Fibroblast of the aortic adventitia (primary cell): ENCODE measurements at regions not wholly inside any gene's neighbourhood (a gene's known extent, or its start where the extent isn't known, plus 50 kb on each side); places are given as distances from the start of the nearest gene placed in this dataset.

Source experiments
- DNase-seq: peaks from one replicate; pipeline ENCODE4 v3.0.0-alpha.2; 2010; ENCODE audit warnings: low read depth
- H3K4me3 ChIP-seq: 2 replicates; pipeline ENCODE4 v1.5.1; 2011; ENCODE audit warnings: low read depth, mild to moderate bottlenecking, control low read depth, low read length, moderate library complexity
- TF ChIP-seq, protein P1 (sequence below): IDR thresholded peaks from 2 replicates; pipeline ENCODE4 v1.5.1; 2011; ENCODE audit warnings: mild to moderate bottlenecking, low read length, control low read depth, inconsistent platforms; ENCODE audit not compliant: insufficient read depth

DNA sequence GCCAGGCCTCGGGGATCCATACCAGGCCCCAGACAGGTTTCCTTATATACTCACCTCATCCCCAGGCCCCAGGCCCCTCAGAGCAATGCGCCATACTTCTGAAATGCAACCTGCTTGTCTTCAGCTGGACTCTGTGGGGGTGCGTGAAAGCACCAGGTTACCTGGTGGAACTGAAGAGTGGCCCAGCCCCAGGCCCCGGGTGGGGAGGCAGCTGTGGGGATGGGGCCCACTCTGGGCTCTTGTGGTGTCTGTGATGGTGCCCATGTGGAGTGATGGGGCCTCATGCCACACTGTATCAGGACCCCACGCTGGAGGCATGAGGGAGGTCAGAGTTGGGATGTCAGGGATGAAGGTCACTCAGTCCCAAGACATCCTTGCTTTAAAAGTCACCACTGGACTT lies 999.0 kb downstream of the BRD1 start:
- TF ChIP-seq, protein P1, sequence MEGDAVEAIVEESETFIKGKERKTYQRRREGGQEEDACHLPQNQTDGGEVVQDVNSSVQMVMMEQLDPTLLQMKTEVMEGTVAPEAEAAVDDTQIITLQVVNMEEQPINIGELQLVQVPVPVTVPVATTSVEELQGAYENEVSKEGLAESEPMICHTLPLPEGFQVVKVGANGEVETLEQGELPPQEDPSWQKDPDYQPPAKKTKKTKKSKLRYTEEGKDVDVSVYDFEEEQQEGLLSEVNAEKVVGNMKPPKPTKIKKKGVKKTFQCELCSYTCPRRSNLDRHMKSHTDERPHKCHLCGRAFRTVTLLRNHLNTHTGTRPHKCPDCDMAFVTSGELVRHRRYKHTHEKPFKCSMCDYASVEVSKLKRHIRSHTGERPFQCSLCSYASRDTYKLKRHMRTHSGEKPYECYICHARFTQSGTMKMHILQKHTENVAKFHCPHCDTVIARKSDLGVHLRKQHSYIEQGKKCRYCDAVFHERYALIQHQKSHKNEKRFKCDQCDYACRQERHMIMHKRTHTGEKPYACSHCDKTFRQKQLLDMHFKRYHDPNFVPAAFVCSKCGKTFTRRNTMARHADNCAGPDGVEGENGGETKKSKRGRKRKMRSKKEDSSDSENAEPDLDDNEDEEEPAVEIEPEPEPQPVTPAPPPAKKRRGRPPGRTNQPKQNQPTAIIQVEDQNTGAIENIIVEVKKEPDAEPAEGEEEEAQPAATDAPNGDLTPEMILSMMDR: no peak
- H3K4me3 ChIP-seq: no peak overlapping the region
- DNase-seq: no peak

DNA sequence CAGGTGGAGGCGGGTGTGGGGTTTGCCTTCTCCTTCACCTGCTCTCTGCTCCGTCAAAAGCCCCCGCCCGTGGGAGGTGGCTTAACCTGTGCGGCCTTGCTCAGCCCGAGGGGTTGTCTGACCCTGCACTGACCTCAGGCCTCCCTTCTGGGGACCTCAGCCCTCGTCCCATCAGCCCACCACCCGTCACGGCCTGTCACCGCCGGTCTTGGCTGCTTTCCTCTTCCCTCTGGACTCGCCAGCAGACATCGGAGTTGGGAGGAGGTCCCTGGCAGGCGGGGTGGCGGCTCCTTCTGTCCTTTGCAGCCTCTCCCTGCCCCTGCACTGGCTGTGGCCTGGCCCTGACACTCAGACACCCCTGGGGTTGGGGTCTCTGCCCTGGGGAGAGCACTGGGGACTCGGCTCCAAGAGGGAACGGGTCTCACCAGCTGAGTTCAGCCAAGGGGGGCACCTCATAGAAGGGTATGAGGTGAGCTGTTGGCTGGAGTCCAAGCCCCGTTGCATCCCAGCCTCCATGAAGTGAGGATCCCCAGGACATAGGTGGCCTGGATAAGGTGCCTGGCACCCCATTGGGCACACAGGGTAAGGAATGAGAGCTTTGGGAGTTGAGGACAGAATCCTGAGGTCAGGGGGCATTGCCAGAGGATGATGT lies 999.6 kb downstream of the BRD1 start:
- no peak overlapping the region for H3K4me3 ChIP-seq
- DNase-seq: no peak
- TF ChIP-seq, protein P1: no peak

DNA sequence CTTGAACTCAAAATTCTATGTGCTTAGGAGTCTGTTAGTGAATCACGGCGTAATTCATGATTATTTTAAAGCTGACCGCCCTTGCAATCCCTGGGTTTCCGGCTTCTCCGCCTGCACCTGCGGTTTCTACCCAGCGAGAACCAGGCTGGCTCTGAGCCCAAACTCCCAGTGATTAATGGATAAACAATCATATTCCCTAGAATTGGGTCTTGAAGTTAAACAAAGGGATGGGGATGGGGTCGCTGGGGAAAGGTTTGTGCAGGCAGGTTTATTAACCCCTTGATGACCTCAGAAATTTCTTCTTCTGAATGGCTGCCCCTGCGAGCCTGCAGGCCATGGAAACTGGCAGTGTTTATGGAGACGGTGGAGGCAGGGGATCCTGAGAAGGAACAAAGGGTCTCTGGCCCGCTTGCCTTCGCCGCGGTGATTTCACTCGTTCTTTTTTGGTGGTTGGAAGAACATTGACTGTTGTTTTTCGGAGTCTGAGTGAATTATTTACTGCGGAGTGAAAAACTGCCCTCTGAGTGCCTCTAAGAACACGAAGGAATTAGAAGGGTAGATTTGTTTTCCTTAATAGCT lies 1000.3 kb downstream of the BRD1 start:
- H3K4me3 ChIP-seq: no peak overlapping the region
- no peak for DNase-seq
- TF ChIP-seq, protein P1: no peak

DNA sequence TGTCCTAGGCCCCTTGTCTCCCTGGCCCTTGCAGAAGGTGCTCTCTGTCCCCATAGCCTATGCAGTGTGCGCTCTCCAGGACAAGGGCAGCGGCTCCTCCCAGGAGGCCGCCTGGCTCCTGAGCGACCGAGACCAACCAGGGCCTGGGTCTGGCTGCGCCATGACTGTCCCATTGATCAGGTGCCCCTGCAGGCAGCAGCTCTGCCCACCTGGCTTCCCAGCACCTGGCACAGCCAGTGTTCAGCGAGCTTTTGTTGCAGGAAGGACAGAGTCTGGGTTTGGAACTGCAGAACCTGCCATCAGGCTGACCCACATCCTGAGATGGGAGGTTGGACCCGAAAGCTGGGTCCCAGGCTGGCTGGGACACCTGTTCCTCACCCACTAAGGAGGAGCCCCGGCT lies 1001.1 kb downstream of the BRD1 start:
- no peak overlapping the region for H3K4me3 ChIP-seq
- no peak for DNase-seq
- TF ChIP-seq, protein P1: no peak

GRCh38 chr22:48825802-48826520 lies 1001.7 kb downstream of the BRD1 start:
- TF ChIP-seq, protein P1: no peak
- DNase-seq: no peak
- H3K4me3 ChIP-seq: no peak overlapping the region

GRCh38 chr22:48824712-48825651 lies 1002.7 kb downstream of the BRD1 start:
- DNase-seq: no peak
- TF ChIP-seq, protein P1: no peak
- no peak overlapping the region for H3K4me3 ChIP-seq
